Psoas muscle (tissue), 7 donors: ENCODE measurements at regions not wholly inside any gene's neighbourhood (a gene's known extent, or its start where the extent isn't known, plus 50 kb on each side); places are given as distances from the start of the nearest gene placed in this dataset.

Source experiments
- ATAC-seq, 4 donors: fragments of 200-7000 bp; cut with Tn5 transposase; one replicate each; pipeline ENCODE4 v1.9.1; 2020; ENCODE audit warnings: moderate library complexity in 3 of 4, mild to moderate bottlenecking in 2 of 4
- DNase-seq, 2 donors: peaks; one replicate each; pipeline ENCODE4 v3.0.0-alpha.2; 2020
- H3K27ac ChIP-seq: fragments of 200-600 bp; one replicate; pipeline ENCODE4 v1.8.0; 2022
- H3K27me3 ChIP-seq, 3 donors: fragments of 200-600 bp in 1 of 3; one replicate each; pipeline versions ENCODE4 v1.6.1 to v1.8.0; 2013 to 2022; ENCODE audit warnings: low read length in 2 of 3, mild to moderate bottlenecking in 2 of 3, moderate library complexity in 1 of 3; ENCODE audit not compliant: insufficient read depth in 3 of 3
- H3K36me3 ChIP-seq, 2 donors: fragments of 200-600 bp in 1 of 2; one replicate each; pipeline versions ENCODE4 v1.6.1 to v1.8.0; 2013 to 2022; ENCODE audit warnings: low read depth in 1 of 2, mild to moderate bottlenecking in 1 of 2, moderate library complexity in 1 of 2; ENCODE audit not compliant: insufficient read depth in 1 of 2
- H3K4me1 ChIP-seq: fragments of 200-600 bp; one replicate; pipeline ENCODE4 v1.8.0; 2022
- H3K4me3 ChIP-seq: fragments of 200-600 bp; one replicate; pipeline ENCODE4 v1.8.0; 2022; ENCODE audit warnings: mild to moderate bottlenecking
- H3K9me3 ChIP-seq: fragments of 200-600 bp; one replicate; pipeline ENCODE4 v1.8.0; 2022
- WGBS, 3 donors: extraction: QIAGEN DNeasy Blood & Tissue Kit; methylation state at CpG; one replicate each; pipeline versions ENCODE4 v1.1.6 to v1.1.7; 2013; 5-methylcytosine and 5-hydroxymethylcytosine counted together
- intact Hi-C, 2 donors: fragments of 100-400 bp; cut with DNase I; formaldehyde crosslinking; loops; one replicate each; pipeline versions ENCODE4 v1.11.0 to v1.14.2; 2022
- TF ChIP-seq, protein P1 (sequence below): fragments of 200-600 bp; IDR thresholded peaks from one replicate; pipeline ENCODE4 v1.8.0; 2022; ENCODE audit warnings: antibody characterized with exemption
- donor health status: healthy with polysubstance abuse.
- donor health status: DM: no; HTN: no; CAD: no; lungs with moderate emphysema.
- donor health status: Bipolar disorder and iron deficiency.
- donor health status: healthy.
- donor health status: DM: yes; HTN: yes; CAD: no.
- donor health status: DM: no; HTN: no; CAD: no.
- donor health status: DM: yes; HTN: yes; CAD: no.

DNA sequence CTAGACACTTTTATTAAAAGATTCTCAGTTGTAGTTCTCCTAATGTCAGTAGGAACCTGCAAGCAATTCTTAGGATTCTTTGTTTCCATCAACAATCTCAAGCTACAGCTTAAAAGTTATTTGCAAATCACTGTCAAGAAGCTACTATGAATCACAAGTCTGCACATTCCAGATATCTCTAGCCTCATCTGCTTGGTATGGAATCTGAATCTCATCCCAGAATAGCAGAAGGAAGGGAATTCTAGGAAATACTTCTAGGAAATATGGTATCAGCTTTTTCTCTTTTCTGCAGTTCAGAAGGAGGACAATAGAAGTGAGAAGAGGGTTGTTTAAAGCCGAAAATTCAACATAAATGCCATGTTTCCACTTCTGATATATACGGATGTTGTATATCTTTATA lies 792.2 kb upstream of the CDH9 start:
- ATAC-seq (no peak), DNase-seq (no peak)
- Histone ChIP-seq H3K9me3 (no peaks in the 10 kb centered on the region), H3K27me3 (no peaks in the 10 kb centered on the region), H3K4me3 (no peak overlapping the region), H3K4me1 (no peaks in the 10 kb centered on the region), H3K27ac (no peak overlapping the region), H3K36me3 (no peaks in the 10 kb centered on the region)
- TF ChIP-seq, protein P1, sequence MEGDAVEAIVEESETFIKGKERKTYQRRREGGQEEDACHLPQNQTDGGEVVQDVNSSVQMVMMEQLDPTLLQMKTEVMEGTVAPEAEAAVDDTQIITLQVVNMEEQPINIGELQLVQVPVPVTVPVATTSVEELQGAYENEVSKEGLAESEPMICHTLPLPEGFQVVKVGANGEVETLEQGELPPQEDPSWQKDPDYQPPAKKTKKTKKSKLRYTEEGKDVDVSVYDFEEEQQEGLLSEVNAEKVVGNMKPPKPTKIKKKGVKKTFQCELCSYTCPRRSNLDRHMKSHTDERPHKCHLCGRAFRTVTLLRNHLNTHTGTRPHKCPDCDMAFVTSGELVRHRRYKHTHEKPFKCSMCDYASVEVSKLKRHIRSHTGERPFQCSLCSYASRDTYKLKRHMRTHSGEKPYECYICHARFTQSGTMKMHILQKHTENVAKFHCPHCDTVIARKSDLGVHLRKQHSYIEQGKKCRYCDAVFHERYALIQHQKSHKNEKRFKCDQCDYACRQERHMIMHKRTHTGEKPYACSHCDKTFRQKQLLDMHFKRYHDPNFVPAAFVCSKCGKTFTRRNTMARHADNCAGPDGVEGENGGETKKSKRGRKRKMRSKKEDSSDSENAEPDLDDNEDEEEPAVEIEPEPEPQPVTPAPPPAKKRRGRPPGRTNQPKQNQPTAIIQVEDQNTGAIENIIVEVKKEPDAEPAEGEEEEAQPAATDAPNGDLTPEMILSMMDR: no peak
- intact Hi-C loops: no loop called here
- WGBS, 3 donors: 81 to 91% (median 88%) methylated on average over 2 of the region's 2 CpGs

- WGBS, 3 donors: 35 to 44% (median 40%) methylated on average over 2 of the region's 2 CpGs
- TF ChIP-seq, protein P1: no peak
- no peaks in the 10 kb centered on the region for H3K4me1 ChIP-seq
- no peaks in the 10 kb centered on the region for H3K9me3 ChIP-seq
- intact Hi-C loops: no loop called here
- DNase-seq (no peak), ATAC-seq (no peak)
- no peaks in the 10 kb centered on the region for H3K36me3 ChIP-seq
- no peak overlapping the region for H3K4me3 ChIP-seq
- H3K27ac ChIP-seq: no peak overlapping the region
- no peaks in the 10 kb centered on the region for H3K27me3 ChIP-seq
These were observed 783.3 kb upstream of the CDH9 start for GRCh38 chr5:27821681-27822080.

- Histone ChIP-seq H3K36me3 (no peaks in the 10 kb centered on the region), H3K4me1 (no peaks in the 10 kb centered on the region), H3K27me3 (no peaks in the 10 kb centered on the region), H3K4me3 (no peak overlapping the region), H3K27ac (no peak overlapping the region), H3K9me3 (no peaks in the 10 kb centered on the region)
- TF ChIP-seq, protein P1: no peak
- WGBS, 3 donors: 19 to 35% (median 21%) methylated on average over 1 of the region's 1 CpG
- intact Hi-C loops: no loop called here
- no peak for DNase-seq
- ATAC-seq: no peak
These were observed 780.5 kb upstream of the CDH9 start for GRCh38 chr5:27818888-27819287.

GRCh38 chr5:27814983-27815382 lies 776.6 kb upstream of the CDH9 start:
- no peak overlapping the region for H3K27ac ChIP-seq
- no peak for DNase-seq
- no peak overlapping the region for H3K4me3 ChIP-seq
- no peaks in the 10 kb centered on the region for H3K27me3 ChIP-seq
- no peaks in the 10 kb centered on the region for H3K36me3 ChIP-seq
- WGBS, 3 donors: 0% methylated on average over 1 of the region's 1 CpG
- H3K9me3 ChIP-seq: no peaks in the 10 kb centered on the region
- intact Hi-C loops: no loop called here
- ATAC-seq: no peak
- TF ChIP-seq, protein P1: no peak
- H3K4me1 ChIP-seq: no peaks in the 10 kb centered on the region

DNA sequence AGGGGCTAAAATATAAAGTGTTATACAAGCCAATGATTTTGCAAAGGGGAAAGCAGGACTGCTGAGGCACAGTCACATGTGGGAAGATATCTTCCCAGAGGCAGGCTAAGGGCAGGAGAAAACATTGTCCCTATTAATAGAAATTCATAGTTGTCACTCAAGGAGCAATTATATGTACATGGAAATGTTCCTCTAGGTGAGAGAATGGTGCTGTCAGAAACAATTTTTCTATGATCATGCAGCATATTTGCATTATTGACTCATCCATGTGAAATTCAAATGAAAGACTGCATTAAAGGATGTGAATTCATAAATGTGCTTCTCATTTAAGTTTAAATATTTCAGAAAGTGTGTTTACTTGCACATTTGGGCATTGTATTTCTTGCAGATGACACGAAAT lies 775.9 kb upstream of the CDH9 start:
- Histone ChIP-seq H3K27me3 (no peaks in the 10 kb centered on the region), H3K27ac (no peak overlapping the region), H3K4me1 (no peaks in the 10 kb centered on the region), H3K9me3 (no peaks in the 10 kb centered on the region), H3K36me3 (no peaks in the 10 kb centered on the region), H3K4me3 (no peak overlapping the region)
- TF ChIP-seq, protein P1: no peak
- ATAC-seq (no peak), DNase-seq (no peak)
- intact Hi-C loops: no loop called here
- 51 to 71% (median 63%) methylated on average over 1 of the region's 1 CpG for WGBS, 3 donors
